NCI-H2196 (cell line): ENCODE measurements at regions not wholly inside any gene's neighbourhood (a gene's known extent, or its start where the extent isn't known, plus 50 kb on each side); places are given as distances from the start of the nearest gene placed in this dataset.
A peak's percentile ranks its signal among the peaks of the same experiment; 100 is the strongest.

ENCODE experiments used
- DNase-seq: peaks from one replicate; lab custom pipeline; 2025; ENCODE audit not compliant: unreplicated experiment; lab: John Stamatoyannopoulos, UW

DNA sequence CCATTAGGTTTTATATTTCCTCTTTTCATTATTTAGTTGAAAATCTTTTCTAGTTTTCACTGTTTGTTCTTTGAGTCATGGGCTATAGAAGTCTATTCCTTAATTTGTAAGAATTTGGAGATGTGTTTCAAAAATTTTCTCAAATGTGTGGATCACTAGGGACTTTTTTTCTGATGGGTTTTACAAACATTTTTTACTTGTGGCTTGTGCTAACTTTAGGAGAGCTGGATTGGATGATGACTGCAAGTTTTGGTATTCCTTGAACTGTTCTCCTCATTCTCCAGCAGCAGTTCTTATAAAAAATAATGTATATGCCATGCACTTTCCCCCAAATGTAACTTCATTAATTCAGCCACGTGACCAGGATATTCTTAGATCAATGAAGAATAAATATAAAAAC is 94.7 kb upstream of the CWC22 start:
- no peak for DNase-seq

DNA sequence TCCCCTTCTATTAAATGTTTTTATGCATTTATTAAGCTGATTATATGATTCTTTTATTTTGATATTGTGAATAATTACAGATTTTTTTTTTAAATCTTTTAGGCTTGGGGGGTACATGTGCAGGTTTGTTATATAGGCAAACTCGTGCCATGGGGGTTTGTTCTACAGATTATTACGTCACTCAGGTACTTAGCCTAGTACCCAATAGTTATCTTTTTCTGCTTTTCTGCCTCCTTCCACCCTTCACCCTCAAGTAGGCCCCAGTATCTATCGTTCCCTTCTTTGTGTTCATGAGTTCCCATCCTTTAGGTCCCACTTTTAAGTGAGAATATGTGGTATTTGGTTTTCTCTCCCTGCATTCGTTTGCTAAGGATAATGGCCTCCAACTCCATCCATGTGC is 92.2 kb upstream of the CWC22 start:
- DNase-seq = no peak

DNA sequence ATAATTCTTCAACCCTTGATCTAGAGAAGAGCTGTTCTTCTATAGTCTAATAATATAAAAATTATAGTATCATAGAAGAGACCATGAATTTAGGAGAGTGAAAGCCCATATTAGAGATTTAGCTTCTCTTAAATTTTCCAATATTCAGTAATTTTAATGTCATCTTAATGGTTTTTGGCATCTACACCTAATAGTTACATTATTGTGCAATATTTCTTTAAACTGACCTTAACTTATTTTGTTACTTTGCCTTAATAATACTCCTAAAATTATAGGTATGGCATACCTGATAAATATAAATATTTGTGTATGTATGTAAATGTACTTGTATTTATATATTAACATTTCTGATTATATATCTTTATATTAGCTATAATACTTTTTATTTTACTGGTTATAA is 78.0 kb upstream of the CWC22 start:
- DNase-seq = no peak

DNA sequence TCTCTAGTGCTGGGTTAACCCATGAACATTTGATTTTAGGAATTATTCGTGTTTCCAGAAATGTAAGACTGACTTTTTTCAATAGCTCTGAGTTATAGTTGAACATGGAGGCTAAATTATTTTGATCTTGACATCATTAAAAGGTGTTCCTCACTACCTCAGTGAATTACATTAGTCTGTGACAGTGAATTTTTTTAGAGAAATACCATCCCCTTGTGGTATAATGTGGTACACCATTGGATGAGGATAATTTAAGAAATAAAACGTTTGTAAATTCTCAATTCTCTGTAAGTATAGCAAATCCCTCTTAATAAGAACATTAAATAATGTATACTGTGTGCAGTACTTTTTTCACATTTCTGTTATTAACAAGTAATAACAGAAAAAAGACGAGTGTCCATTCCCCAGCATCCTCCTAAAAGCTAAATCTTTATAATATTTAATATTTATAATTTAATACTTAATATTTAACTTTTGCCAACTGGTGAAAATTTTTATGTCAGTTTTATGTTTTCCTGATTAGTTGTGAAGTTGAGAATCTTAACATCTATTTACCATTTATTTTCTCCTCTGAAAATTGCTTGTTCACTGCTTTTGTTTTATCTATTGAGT is 70.3 kb upstream of the CWC22 start:
- DNase-seq = peak; percentile 10

DNA sequence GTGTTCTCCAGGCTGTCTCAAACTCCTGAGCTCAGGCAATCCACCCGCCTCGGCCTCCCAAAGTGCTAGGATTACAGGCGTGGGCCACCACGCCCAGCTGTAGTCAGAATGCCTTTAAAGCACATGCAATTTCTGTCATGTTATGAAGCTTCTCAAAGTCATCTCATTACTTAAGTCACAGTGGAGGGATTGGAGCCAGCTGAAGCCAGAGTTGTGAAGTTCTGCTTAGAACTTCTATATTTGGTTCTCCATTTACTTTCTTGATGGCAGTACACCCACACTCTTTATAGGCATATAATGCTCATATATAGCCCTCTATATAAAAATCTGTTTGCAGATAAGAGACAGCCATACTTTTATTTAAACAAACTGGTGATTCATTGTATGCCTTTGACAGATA is 68.8 kb upstream of the CWC22 start:
- no peak for DNase-seq

DNA sequence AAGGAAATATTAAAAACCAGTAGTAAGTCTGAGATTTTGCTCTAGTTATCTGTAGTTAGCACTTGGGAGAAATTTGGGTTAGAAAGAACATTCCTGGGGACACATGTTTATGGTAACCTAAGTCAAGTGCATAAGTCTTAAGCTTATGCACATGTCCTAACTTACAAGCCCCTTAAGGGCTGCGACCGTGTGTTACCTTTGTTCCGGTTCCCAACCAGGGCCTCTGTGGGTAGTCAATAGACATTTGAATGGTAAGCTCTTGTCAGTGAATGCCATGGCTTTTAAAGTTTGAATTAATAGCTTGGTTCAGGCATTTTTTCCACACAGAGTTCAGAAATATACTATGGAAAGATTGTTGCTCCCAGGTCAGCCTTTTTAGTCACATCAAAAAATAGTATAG is 64.7 kb upstream of the CWC22 start:
- DNase-seq = no peak

DNA sequence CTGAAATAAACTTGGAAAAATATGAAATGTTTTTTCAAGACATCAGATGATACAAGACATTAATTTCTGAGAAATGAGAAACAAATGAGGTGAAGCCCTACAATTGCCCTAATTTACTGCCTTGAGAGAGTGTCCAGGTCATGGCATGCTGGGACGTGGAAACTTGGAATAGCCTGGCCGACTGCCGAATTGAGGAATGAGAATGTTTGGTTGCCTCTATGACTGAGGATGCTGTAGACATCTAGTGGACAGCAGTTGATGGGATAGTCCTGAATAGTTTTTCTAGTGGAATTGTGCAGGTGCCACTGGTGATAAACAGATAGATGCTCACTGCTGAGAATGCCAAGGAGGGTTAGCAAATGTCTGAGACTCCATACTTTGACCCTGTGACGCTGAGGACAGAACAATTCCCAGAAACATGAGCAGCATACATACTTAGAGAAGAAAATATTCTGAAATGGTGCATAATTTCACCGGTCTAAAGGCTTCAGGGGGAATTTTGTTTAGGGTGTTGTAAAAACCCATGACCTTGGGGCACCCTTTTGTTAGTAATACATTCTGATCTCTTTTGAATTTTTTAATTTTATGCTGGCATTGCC is 56.5 kb upstream of the CWC22 start:
- DNase-seq = no peak

DNA sequence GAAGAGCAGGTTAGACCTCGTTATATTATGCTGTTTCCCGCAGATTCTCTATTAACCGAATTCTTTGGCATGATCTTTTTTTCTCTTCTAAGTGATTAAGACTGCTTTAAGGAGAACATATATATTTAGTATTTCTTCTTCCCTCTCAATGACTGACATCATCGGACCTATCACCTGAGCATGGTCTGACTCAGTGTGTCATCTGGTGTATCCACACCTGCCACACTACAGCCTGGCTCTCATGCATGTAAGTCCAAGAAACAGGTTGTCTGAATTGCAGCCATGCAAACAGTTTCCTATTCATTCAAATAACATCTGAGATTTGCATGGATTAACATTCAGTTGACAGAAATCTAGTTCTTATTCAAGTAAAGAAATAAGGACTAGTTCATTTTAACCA is 55.1 kb upstream of the CWC22 start:
- no peak for DNase-seq

DNA sequence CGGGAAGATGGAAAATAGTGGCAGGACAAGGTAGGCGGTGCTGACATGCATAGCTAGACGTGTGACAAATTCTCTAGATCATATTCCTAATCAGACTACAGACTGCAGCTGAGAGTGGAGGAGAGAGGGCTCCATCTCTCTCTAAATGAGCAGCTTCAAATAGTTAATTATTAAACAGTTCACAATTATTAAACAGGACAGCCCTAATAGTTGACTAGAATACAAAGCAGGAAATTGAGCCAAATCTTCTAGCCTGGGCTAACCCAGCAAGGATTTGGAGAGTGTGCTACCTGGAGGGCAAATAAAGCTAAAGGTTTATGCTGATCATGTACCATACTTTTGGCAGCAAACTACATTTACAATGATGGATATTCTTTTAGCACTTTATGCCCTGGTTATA is 54.4 kb upstream of the CWC22 start:
- no peak for DNase-seq

DNA sequence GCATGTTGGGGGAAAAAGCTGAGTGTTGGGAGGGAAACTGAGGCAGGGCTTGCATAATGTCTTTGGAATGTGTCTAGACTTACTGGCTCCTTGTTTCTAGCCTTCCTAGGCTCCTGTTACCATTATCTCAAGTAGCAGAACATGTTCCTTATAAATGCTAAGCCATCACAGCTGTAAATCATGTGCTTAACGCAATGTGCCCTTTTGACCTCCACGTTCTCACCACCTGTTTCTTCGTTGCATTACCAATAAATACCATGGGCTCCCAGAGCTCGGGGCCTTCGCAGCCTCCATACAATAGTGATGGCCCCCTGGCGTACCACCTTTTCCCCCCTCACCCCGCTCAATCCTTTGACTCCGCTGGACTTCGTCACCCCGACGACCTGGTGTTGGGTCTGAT is 54.0 kb upstream of the CWC22 start:
- DNase-seq = no peak

DNA sequence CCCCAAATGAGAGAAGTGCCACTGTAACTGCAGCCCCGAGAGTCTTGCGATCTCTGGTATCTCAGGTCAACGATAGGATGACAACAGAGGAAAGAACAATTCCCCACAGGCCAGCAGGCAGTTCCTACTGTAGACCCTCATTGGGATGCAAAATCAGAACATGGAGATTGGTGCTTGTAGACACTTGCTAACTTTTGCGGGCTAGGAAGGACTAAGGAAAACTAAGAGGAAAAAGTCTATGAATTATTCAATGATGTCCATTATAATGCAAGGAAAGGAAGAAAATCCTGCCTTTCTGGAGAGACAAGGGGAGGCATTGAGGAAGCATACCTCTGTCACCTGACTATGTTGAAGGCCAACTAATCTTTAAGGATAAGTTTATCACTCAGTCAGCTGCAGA is 51.9 kb upstream of the CWC22 start:
- DNase-seq = no peak

DNA sequence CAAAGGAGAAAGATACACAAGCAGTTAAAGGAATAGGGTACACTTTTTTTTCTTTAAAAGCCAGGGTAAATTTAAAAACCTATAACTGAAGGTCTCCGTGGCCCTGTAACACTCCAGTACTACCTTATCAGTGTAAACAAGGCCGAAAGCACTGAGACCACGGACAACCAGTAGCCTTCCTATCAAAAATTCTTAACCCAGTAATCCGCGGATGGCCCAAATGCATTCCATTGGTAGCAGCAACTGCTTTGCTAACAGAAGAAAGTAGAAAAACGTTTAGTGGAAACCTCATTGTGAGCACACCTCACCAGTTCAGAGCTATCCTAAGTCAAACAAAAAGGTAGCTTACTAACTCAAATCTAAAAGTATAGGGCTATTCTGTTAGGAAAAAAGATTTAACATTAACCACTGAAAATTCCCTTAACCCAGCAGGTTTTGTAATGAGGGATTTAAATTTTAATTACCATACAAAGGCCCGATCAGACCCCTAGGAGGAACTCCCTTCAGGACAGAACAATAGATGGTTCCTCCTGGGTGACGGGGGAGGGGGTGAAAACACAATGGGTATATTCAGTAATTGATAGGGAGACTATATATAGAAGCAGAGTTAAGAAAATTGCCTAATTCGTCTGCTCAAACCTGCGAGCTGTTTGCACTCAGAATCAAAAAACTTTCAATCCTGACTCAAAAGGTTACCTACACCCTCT is 50.8 kb upstream of the CWC22 start:
- no peak for DNase-seq
